ENCODE measurements at regions not wholly inside any gene's neighbourhood (a gene's known extent, or its start where the extent isn't known, plus 50 kb on each side); places are given as distances from the start of the nearest gene placed in this dataset.

DNA sequence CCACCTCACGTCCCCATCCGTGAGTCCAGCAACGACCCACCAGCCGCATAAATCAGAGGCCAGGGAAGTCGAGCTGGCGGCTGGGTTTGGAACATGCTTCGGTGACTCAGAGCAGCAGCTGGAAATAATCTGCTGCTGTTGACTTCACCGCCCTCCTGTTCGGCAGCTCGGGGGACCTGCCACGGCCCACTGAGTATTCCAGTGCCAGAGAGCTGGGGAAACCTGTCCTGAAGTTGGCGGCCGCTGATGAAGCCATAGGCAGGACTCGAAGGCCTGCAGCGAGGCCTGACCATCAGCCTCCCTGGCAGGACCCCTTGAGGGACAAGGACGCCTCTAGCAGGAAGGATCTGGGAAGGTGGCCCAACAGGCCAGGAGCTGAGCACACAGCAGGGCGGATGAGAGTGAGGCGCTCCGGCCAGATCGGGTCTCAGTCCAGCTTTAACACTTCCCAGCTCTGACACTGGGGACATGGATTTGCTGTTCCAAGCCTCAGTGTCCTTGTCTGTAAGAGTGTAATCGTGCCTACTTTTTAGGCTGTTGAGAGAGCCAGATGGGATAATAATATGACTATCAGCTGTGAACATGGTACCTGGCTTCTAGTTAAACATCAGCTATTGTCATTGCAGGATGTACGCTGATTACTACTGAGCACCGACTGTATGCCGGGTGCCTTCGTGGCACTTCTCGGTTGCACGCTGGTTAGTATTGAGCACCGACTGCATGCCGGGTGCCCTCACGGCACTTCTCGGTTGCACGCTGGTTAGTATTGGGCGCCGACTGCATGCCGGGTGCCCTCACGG lies 50.4 kb upstream of the CIBAR2 start:
- no peak for DNase-seq (ENCODE audit: extremely low read depth in 1 of 2, low read depth in 1 of 2)

DNA sequence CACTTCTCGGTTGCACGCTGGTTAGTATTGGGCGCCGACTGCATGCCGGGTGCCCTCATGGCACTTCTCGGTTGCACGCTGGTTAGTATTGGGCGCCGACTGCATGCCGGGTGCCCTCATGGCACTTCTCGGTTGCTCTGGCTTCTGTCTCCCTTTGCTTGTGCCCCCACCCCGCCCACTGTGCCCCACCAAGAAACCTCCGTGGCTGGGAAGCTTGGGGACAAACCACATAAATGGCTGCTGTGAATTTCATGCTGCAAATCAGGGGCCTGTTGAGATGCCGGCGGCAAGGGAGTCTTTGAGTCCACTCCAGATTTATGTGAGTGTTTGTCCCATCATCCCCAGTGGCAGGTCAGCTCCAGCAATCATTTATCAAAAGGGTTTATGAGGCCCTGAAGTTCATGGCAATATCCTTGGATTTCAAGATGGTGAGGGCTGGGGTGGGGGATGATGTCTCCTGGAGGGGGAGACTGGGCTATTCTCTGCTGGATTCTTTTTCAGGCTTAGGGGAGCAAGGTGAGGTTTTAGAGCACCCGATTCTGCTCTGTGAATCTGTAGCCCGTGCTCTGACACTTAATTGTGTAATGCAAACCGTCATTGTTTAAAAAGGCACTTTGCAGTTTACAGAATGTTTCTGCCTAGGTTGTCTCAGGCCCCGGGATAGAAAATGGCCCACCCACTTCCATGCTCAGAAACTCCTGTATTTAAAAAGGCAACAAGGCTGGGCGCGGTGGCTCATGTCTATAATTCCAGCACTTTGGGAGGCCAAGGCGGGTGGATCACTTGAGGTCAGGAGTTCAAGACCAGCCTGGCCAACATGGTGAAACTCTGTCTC lies 51.2 kb upstream of the CIBAR2 start:
- DNase-seq (ENCODE audit: extremely low read depth in 1 of 2, low read depth in 1 of 2): no peak

DNA sequence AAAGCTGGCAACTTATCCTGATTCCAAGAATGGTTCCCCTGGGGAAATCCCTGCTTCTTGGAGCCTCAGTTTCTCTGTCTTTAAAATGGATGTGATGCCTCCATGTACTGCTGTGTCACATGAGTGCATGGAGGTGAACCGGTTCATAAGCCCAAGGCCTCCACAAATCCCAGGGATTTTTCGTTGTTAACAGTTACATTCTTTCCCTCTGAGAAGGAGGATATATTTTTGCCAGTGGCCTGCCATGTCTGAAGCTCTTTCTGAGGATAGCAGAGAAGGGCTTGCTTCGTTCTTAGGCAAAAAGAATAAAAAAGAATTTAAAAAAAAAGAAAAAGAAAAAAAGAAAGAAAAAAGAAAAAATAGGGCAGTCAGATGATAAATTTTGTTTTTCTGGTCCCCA lies 52.2 kb upstream of the CIBAR2 start:
- no peak for DNase-seq (ENCODE audit: extremely low read depth in 1 of 2, low read depth in 1 of 2)

- no peak for DNase-seq (ENCODE audit: extremely low read depth in 1 of 2, low read depth in 1 of 2)
Measured at GRCh38 chr16:85164838-85165516, 52.7 kb upstream of the CIBAR2 start.

GRCh38 chr16:85165781-85166180 lies 53.5 kb upstream of the CIBAR2 start:
- DNase-seq (ENCODE audit: extremely low read depth in 1 of 2, low read depth in 1 of 2): no peak

DNA sequence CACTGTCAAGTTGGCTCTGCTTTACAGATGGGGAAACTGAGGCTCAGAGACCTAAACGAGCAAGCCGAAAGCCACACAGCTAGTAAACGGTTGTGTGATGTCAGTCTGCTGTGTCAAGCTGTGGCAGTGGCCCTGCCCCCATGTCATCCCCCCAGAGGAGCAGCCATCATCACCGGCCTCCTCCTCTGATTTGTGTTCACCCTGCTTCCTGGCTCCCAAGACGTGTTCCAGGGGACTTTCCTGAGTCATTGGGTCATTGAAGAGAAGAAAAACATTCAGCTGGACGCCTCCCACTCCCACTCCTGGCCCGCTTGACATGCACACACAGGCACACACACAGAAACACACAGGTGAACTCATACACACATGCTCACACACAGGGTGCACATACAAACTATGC lies 54.0 kb upstream of the CIBAR2 start:
- DNase-seq (ENCODE audit: extremely low read depth in 1 of 2, low read depth in 1 of 2): no peak

DNA sequence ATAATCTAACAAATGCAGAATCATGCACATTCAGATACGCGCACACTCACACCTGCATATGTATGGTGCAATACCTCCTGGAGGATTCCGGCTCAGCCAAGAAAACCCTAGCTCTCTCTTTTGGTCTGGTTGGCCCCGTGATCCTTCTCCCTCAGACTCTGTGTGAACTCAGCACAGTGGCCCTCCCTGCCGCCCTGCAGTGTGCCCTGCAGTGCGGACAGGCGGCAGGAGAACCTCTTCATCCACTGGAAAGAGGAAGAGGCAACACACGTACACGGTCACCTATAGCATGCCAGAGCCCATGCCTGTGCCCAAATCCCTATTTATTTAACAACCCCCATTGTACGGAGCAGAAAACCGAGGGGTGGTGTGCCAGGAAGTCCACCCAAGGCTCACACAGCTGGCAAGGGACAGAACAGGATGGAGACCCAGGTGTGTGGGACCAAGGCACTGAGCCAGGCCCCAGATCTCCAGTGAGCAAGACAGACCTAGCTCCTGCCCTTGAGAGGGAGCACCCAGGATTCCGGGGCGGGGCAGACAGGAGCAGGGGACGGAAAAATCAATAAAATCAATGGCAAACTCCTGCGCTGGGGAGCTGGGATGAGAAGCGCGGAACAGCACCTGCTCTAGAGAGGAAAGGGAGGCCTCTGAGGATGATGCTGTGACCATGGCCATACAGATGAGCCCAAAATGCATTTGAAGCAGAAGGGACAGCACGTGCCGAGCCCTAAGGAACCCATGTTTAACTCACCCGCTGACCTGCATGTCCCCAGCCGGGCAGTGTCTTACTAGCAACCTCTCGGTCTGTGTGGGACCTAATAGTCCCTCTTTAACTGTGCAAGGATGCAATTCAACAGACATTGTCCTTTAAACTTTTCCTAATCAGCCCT lies 54.7 kb upstream of the CIBAR2 start:
- no peak for DNase-seq (ENCODE audit: extremely low read depth in 1 of 2, low read depth in 1 of 2)

DNA sequence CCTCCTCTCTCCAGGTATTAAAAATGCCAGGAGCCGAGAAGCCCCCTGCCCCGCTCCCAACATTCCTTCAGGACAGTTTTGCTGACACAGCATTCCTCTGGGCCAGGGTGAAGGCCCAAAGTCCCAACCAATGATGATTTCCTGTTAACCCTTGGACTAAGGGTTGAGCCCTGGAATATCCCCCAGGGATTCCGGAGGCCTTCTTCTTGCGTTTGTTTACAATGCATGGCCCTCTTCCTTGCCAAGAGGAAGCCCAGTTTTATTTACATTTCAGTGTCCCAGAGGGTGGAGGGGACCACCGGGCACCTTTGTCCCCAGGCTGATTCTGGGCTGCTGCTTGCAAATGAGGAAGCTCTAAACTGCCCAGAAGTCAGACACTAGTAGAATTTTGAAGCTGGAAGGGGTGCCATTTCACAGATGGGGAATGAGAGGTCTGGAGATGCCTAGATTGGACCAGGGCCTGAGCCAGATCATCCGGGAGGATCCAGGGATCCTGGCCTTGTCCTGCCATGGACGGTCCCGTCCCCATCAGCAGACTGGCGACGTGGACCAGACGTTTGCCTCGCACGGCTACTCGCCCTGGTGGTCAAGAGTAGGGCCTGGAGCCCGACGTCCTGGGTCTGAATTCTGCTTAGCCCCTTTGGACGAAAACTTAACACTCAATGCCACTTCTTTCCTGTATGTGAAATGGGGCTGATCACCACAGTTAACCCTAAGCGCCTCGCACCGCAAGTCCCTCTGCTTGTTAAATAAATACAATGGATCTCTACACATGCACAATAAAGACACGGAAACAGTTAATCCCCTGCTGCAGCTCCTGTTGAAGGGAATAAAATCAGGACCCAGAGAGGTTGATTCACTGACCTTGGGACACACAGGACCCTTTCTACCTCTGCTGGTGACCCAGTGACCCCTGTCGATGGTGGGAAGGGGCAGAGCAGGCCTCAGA lies 55.6 kb upstream of the CIBAR2 start:
- no peak for DNase-seq (ENCODE audit: extremely low read depth in 1 of 2, low read depth in 1 of 2)

DNA sequence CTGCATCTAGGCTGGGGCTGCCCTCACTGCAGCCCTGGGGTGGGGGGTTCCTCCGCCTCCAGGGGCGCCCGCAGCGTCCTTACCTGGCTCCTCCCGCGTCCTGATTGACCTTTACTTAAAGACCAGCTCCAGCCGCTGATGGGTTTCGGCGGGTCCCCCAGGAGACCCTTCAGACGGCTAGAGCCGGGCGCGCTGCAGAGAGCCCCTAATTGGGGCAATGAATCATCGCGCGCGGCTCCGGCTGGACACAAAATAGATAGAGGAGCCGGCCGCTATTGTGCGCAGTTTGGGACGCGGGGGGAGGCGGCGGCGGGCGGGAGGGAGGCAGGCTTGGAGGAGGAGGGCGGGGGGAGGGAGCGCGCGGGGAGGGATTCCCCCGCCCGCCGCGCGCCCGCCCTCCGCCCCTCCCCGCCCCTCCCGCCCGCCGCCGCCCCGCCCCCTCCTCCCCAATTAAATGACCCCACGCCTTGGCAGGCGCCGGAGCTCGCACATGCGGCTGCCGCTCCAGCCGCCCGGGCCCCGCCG lies 56.5 kb upstream of the CIBAR2 start:
- no peak for DNase-seq (ENCODE audit: extremely low read depth in 1 of 2, low read depth in 1 of 2)

DNA sequence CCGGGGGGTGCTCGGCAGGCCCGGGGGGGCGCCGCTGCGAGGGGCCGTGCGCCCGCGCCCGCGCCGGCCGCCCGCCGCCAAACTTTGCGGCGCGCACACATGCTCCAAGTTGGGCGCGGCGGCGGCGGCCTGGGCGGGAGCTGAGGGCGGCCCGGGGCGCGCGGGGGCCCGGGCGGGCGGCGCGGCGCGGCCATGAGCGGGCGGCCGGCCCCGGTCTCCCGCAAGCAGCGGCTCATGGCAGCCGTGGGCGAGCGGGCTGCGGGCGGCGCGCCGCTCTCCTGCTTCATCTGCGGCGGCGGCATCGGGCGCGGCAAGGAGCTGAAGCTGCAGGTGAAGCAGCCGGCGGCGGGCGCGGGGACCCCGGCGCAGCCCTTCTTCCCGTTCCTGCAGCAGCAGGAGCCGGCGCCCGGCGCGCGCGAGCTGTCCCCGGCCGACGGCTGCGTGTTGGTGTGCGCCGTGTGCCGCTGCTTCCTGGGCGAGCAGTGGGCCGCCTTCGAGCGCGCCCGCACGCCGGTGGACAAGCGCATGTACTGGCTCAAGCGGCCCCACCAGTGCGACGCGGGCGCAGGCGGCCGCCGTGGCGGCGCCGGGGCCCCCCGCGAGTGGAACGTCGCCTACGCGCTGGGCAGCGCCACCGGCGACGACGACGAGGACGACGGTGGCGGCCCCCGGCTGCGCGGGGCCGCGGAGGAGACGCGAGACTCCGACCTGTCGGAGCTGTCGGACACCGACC lies 57.2 kb upstream of the CIBAR2 start:
- DNase-seq (ENCODE audit: extremely low read depth in 1 of 2, low read depth in 1 of 2): no peak

GRCh38 chr16:85170066-85170491 lies 57.8 kb upstream of the CIBAR2 start:
- no peak for DNase-seq (ENCODE audit: extremely low read depth in 1 of 2, low read depth in 1 of 2)

DNA sequence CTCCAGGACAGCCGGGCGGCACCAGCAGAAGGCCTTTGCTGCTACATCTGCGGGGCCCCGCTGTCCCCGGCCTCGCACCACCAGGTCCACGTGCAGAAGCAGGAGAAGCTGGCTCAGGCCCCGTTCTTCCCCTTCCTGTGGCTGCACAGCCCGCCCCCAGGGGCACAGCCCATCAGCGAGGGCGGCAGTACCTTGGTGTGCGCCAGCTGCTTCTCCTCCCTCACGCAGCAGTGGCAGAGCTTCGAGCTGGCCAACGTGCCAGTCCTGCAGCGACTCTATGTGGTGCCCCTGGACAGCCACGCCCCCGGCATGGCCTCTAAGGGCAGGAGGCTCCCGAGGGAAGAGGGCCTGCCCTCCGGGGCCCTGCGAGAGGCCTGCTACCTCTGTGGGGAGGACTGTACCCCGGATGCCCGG lies 58.3 kb upstream of the CIBAR2 start:
- DNase-seq (ENCODE audit: extremely low read depth in 1 of 2, low read depth in 1 of 2): no peak

GRCh38 chr16:85171004-85171758 lies 58.9 kb upstream of the CIBAR2 start:
- no peak for DNase-seq (ENCODE audit: extremely low read depth in 1 of 2, low read depth in 1 of 2)

- DNase-seq (ENCODE audit: extremely low read depth in 1 of 2, low read depth in 1 of 2): no peak
Measured at GRCh38 chr16:85171759-85172454, 59.6 kb upstream of the CIBAR2 start.

DNA sequence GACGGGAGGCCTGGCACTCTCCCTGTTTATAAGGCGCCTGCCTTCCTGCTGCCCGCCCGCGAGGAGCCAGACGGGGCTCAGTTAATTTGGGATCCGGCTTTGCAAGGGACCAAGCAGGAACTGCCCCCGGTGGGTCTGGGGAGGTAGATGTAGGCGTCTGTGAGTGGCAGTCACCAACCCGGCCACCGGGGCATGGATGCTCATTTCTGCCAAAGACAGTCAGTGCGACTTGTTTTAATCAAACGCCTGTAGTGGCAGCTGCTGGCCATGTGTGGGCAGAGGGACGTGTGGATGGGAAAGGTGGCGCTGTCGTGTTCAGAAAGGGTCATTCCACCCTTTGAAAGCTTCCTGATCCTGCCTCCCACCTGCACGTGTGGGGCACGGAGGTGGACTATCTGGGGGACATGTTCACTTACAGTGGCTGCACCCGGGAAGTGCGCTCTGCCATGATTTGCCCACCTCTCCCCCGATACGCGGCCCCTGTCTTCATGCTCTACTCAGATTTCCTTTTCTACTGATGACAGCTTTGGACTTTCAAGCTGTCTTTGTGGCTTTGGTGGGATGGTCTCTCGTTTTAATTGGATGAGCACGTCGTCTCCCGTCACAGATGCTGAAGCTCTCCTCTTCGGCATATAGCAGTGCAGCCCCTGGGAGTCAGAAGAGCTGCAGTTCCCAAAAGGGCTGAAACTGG lies 60.3 kb upstream of the CIBAR2 start:
- no peak for DNase-seq (ENCODE audit: extremely low read depth in 1 of 2, low read depth in 1 of 2)

- DNase-seq (ENCODE audit: extremely low read depth in 1 of 2, low read depth in 1 of 2): no peak
Measured at GRCh38 chr16:85173146-85173980, 61.1 kb upstream of the CIBAR2 start.
